Tibial artery (tissue), 4 donors: ENCODE measurements at regions not wholly inside any gene's neighbourhood (a gene's known extent, or its start where the extent isn't known, plus 50 kb on each side); places are given as distances from the start of the nearest gene placed in this dataset.

Source experiments
- DNase-seq, 2 donors: peaks; one replicate each; pipeline ENCODE4 v3.0.0-alpha.2; 2019
- H3K27ac ChIP-seq, 2 donors: fragments of 200-600 bp; sonication (generic) in 1 of 2; 1 replicate in 1 of 2; 2 replicates in 1 of 2; pipeline ENCODE4 v1.5.1; 2018 to 2019; ENCODE audit warnings: mild to moderate bottlenecking in 1 of 2
- H3K27me3 ChIP-seq, 2 donors: fragments of 200-600 bp; sonication (generic) in 1 of 2; one replicate each; pipeline versions ENCODE4 v1.5.1 to v1.6.0; 2016 to 2019
- H3K36me3 ChIP-seq, 3 donors: fragments of 200-600 bp; sonication (generic) in 2 of 3; one replicate each; pipeline ENCODE4 v1.5.1; 2016 to 2019; ENCODE audit warnings: mild to moderate bottlenecking in 2 of 3
- H3K4me1 ChIP-seq, 4 donors: fragments of 200-600 bp; sonication (generic) in 2 of 4; 1 replicate in 3 of 4; 2 replicates in 1 of 4; pipeline ENCODE4 v1.5.1; 2016 to 2019
- H3K4me3 ChIP-seq, 2 donors: fragments of 200-600 bp; sonication (generic) in 1 of 2; 1 replicate in 1 of 2; 2 replicates in 1 of 2; pipeline ENCODE4 v1.5.1; 2018 to 2019; ENCODE audit warnings: mild to moderate bottlenecking in 2 of 2
- H3K9me3 ChIP-seq, 3 donors: fragments of 200-600 bp; sonication (generic) in 1 of 3; one replicate each; pipeline ENCODE4 v1.5.1; 2016 to 2019
- intact Hi-C: fragments of 100-400 bp; cut with DNase I; formaldehyde crosslinking; loops from one replicate; pipeline ENCODE4 v1.15.0; 2023; ENCODE audit warnings: low total_unique reads
- TF ChIP-seq, protein P1 (sequence below), 2 experiments: fragments of 200-600 bp in 1 of 2; fragments of 450-650 bp in 1 of 2; IDR thresholded peaks; one replicate each; pipeline ENCODE4 v1.5.1; 2017 to 2019; ENCODE audit warnings: antibody characterized with exemption in 2 of 2, mild to moderate bottlenecking in 1 of 2, moderate library complexity in 1 of 2

DNA sequence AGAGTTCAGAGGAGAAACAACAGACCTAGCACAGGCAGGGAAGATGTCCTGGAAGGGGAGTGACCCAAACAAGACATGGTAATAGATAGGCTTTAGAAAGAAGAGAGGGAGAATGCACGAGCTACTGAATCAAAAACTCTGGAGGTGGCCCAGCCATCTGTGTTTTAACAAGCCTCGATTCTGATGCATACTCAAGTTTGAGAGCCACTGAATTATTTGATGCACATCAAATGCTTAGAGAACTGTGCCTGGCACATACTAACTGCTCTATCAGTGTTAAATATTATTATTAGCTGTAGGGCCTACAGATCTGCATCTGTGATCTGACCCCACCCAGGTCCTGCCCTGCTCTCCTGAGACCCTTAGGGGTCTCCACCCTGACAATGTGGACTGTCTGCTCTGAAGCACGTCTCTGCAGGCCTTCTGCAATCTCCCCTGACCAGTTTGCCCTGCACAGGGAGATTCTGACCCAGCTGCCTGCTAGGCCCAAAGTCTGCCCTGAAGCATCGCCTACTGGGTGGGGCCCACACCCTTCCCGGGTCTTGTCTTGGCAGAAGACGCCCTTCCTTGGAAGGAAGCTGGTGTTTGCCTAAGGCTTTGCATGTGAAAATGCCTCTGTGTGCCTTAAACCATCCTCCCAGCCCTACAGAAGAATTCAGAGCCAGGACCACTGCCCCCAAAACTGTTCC lies 201.5 kb upstream of the KLF3 start:
- TF ChIP-seq, protein P1, sequence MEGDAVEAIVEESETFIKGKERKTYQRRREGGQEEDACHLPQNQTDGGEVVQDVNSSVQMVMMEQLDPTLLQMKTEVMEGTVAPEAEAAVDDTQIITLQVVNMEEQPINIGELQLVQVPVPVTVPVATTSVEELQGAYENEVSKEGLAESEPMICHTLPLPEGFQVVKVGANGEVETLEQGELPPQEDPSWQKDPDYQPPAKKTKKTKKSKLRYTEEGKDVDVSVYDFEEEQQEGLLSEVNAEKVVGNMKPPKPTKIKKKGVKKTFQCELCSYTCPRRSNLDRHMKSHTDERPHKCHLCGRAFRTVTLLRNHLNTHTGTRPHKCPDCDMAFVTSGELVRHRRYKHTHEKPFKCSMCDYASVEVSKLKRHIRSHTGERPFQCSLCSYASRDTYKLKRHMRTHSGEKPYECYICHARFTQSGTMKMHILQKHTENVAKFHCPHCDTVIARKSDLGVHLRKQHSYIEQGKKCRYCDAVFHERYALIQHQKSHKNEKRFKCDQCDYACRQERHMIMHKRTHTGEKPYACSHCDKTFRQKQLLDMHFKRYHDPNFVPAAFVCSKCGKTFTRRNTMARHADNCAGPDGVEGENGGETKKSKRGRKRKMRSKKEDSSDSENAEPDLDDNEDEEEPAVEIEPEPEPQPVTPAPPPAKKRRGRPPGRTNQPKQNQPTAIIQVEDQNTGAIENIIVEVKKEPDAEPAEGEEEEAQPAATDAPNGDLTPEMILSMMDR (IDR thresholded peaks at IDR 0.05) = no peak
- Histone ChIP-seq H3K4me1 (no peaks in the 10 kb centered on the region), H3K27me3 (no peaks in the 10 kb centered on the region), H3K9me3 (no peaks in the 10 kb centered on the region), H3K36me3 (no peaks in the 10 kb centered on the region), H3K4me3 (no peak overlapping the region), H3K27ac (no peak overlapping the region)
- no peak for DNase-seq
- intact Hi-C loops = no loop called here

DNA sequence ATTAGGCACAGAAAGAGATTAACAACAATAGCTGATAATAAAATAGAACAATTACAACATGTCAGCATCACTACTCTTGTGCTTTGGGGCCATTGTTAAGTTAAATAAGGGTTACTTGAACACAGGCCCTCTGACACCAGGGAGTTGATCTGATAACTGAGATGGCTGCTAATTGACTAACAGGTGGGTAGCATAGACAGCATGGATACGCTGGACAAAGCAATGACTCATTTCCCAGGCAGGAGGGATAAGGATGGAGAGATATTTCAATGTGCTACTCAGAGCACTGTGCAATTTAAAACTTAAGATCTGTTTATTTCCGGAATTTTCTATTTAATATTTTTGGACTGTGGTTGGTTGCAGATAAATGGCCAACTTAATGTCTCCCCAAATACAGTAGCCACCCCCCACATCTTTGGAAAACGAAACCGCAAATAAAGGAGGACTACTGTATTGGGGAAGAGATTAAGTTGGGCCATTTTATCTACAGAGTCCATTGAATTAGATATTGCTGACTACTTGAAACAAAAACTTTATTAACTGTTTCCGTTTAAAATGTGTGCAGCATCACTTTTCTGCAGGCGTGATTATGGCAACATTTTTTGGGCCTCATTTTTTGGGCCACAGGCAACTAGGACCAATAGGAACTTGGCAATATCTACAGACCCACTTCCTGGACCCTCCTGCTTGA lies 200.6 kb upstream of the KLF3 start:
- no peaks in the 10 kb centered on the region for H3K36me3 ChIP-seq
- DNase-seq = no peak
- TF ChIP-seq, protein P1 (IDR thresholded peaks at IDR 0.05) = no peak
- no peak overlapping the region for H3K27ac ChIP-seq
- no peaks in the 10 kb centered on the region for H3K9me3 ChIP-seq
- intact Hi-C loops = no loop called here
- no peaks in the 10 kb centered on the region for H3K4me1 ChIP-seq
- H3K27me3 ChIP-seq = no peaks in the 10 kb centered on the region
- no peak overlapping the region for H3K4me3 ChIP-seq

DNA sequence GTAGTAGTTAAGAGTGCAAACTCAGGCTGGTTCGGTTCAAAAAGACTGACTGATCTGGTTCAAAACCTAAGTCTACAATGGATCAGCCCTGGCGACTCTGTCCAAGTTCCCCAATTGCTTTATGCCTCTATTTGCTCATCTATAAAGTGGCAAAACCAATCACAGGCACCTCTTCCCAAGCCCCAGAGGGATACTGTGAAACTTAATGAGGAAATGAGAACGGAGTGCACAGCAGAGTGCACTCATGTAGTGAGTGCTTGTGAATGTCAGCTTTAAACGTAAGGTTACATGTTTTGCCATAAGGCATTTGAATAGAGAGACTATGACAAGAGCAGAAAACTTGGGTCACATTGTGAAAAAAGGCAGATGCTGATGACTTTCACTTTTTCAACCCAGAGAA lies 199.7 kb upstream of the KLF3 start:
- Histone ChIP-seq H3K4me3 (no peak overlapping the region), H3K9me3 (no peaks in the 10 kb centered on the region), H3K36me3 (no peaks in the 10 kb centered on the region), H3K27ac (no peak overlapping the region), H3K4me1 (no peaks in the 10 kb centered on the region), H3K27me3 (no peaks in the 10 kb centered on the region)
- DNase-seq = no peak
- TF ChIP-seq, protein P1 (IDR thresholded peaks at IDR 0.05) = no peak
- intact Hi-C loops = no loop called here

DNA sequence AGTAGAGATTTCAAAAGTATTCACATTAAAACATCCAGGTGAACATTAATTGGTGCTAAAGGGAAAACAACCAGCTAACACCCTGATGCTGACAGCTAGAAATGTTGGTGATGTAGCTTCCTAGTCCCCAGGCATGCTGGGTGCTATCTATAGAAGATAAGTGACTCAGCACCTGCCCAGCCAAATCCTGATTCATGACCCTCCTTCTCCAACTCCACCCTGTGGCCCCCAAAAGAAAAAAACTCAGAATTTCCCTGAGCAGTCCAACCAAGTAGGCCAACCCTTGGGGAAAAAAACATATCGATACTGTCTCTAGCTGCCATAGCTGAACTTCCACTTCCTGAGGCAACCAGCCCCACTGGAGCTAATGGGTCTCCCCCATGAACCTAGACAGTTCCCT lies 197.6 kb upstream of the KLF3 start:
- Histone ChIP-seq H3K4me1 (no peaks in the 10 kb centered on the region), H3K27me3 (no peaks in the 10 kb centered on the region), H3K4me3 (no peak overlapping the region), H3K9me3 (no peaks in the 10 kb centered on the region), H3K27ac (no peak overlapping the region), H3K36me3 (no peaks in the 10 kb centered on the region)
- intact Hi-C loops = no loop called here
- DNase-seq = no peak
- TF ChIP-seq, protein P1 (IDR thresholded peaks at IDR 0.05) = no peak

DNA sequence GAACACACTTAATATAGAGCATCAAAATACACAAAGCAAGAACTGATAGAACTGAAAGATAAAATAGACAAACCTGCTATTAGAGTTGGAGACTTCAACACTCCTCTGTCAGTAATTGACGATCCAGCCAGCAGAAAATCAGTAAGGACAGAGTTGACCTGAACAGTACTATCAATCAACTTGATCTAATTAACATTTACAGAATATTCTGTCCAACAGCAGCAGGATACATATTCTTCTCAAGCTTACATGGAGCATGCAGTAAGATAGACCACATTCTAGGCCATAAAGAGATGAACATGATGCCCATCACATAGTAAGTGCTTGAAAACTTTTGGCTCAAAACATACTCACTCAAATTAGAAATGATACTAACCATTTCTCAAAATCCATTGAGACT lies 196.7 kb upstream of the KLF3 start:
- no peak for DNase-seq
- no peak overlapping the region for H3K27ac ChIP-seq

More for the DNA sequence above, 196.7 kb upstream of the KLF3 start:
- intact Hi-C loops = no loop called here
- Histone ChIP-seq H3K4me3 (no peak overlapping the region), H3K27me3 (no peaks in the 10 kb centered on the region), H3K4me1 (no peaks in the 10 kb centered on the region), H3K36me3 (no peaks in the 10 kb centered on the region), H3K9me3 (no peaks in the 10 kb centered on the region)
- TF ChIP-seq, protein P1 (IDR thresholded peaks at IDR 0.05) = no peak
